NB4 (cell line): ENCODE measurements at regions not wholly inside any gene's neighbourhood (a gene's known extent, or its start where the extent isn't known, plus 50 kb on each side); places are given as distances from the start of the nearest gene placed in this dataset.

ENCODE experiments used
- DNase-seq: peaks from one replicate; pipeline ENCODE4 v3.0.0; 2010; ENCODE audit warnings: low read depth
- H3K4me3 ChIP-seq: one replicate; pipeline ENCODE4 v1.5.1; 2011; ENCODE audit warnings: mild to moderate bottlenecking, low read depth, low read length, moderate library complexity
- CTCF ChIP-seq: IDR thresholded peaks from one replicate; pipeline ENCODE4 v1.5.1; 2012; ENCODE audit warnings: low read depth, low read length
- MYC ChIP-seq: IDR thresholded peaks from 2 replicates; pipeline ENCODE4 v1.6.1; 2011; ENCODE audit warnings: low read depth, low read length
- POLR2A ChIP-seq: IDR thresholded peaks from 2 replicates; pipeline ENCODE4 v1.6.1; 2011; ENCODE audit warnings: mild to moderate bottlenecking; ENCODE audit not compliant: insufficient read length; ENCODE audit errors: extremely low read depth
- TF ChIP-seq, protein P1 (sequence below): IDR thresholded peaks from 2 replicates; pipeline ENCODE4 v1.6.1; 2011; ENCODE audit warnings: low read depth, low read length

- no peak overlapping the region for H3K4me3 ChIP-seq
- TF ChIP-seq, protein P1, sequence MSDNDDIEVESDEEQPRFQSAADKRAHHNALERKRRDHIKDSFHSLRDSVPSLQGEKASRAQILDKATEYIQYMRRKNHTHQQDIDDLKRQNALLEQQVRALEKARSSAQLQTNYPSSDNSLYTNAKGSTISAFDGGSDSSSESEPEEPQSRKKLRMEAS: no peak
- TF ChIP-seq CTCF: no peak
- no peak for TF ChIP-seq POLR2A
- no peak for TF ChIP-seq MYC
- DNase-seq: no peak
These were observed 64.3 kb upstream of the ZNF32 start for GRCh38 chr10:43712821-43713584.

DNA sequence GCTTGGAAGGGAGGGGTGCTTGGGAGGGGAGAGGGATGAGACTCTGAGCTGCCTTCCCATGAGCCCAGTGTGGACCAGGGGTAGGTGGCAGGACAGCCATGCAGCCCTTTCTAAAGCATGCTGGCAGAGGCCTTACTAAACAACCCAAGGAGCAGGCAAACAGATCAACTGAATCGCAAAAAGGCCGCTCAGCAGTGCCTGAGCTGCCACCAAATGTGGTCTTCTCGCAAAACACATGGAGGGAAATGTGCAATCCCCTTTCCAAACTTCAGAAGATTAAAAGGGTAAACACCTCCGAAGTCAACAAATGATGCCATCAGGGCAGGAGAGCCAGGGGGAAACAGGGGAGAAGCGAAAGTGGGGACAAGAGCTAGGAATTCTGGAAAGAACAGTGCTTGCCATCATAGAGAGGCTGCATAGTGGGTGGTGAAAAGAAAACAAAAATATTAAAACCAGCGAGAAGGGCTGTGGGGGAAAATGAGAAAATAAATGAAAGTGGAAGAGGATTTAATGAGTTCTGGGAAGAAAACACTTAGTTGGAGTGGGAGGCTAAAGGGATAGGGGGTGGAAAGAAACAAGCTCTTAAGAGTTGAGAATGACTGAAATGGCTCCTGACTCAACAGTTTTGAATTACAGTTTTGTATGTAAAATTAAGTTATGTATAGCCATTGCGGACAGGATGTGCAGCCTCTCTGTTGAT, 62.2 kb upstream of the ZNF32 start:
- no peak for DNase-seq
- TF ChIP-seq MYC (no peak), POLR2A (no peak), CTCF (no peak)
- TF ChIP-seq, protein P1: no peak
- H3K4me3 ChIP-seq: no peak overlapping the region

- H3K4me3 ChIP-seq: no peak overlapping the region
- TF ChIP-seq MYC (no peak), POLR2A (no peak), CTCF (no peak)
- TF ChIP-seq, protein P1: no peak
These were observed 59.6 kb upstream of the ZNF32 start for GRCh38 chr10:43708262-43708661.

GRCh38 chr10:43707770-43708169, 59.1 kb upstream of the ZNF32 start:
- H3K4me3 ChIP-seq: no peak overlapping the region
- no peak for DNase-seq
- TF ChIP-seq MYC (no peak), CTCF (no peak), POLR2A (no peak)
- TF ChIP-seq, protein P1: no peak

More at GRCh38 chr10:43708262-43708661, 59.6 kb upstream of the ZNF32 start:
- no peak for DNase-seq

DNA sequence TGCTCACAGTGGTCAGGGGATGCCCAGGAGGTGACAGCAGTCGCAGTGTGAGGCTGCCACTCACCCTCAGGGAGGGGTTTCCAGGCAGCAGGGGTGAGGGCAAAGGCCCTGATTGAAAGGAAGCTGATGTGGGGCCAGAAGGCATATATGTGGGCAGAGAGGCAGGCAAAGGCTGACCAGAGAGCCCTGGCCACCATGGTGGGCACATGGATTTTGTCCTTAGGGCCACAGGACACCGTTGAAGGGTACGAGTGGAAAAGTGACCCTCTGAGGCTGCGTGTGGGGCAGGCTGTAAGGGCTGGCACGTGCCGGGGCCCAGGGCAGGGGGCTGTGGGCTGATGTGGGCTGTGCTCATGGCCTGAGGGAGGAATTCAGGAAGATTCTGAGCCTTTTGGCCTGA, 57.5 kb upstream of the ZNF32 start:
- no peak for TF ChIP-seq POLR2A
- TF ChIP-seq MYC: no peak
- no peak for TF ChIP-seq CTCF
- TF ChIP-seq, protein P1: no peak
- no peak overlapping the region for H3K4me3 ChIP-seq
- DNase-seq: no peak
